K562 (cell line): ENCODE measurements at regions not wholly inside any gene's neighbourhood (a gene's known extent, or its start where the extent isn't known, plus 50 kb on each side); places are given as distances from the start of the nearest gene placed in this dataset.

Source experiments
- ATAC-seq: fragments of 200-7000 bp; cut with Tn5 transposase; 3 replicates; pipeline ENCODE4 v1.9.1; 2020; ENCODE audit warnings: moderate library complexity
- BruUV-seq: library from RNA; stranded (reverse); fragments of 400-500 nt; replicated peaks from 2 replicates; lab custom pipeline; 2021; lab: Mats Ljungman, UMichigan
- CTCF ChIA-PET: fragments of 300-600 bp; formaldehyde crosslinking; extraction: SDS; loops from one replicate; lab custom pipeline; 2021; ENCODE audit warnings: low intra/inter-chr PET ratio; lab: Yijun Ruan, JAX
- POLR2A ChIA-PET: fragments of 300-600, 350-650 bp; sonication (Branson Sonifier 250); formaldehyde crosslinking; extraction: SDS; loops from one replicate; lab custom pipeline; 2021; ENCODE audit warnings: antibody characterized with exemption, inconsistent platforms; lab: Yijun Ruan, JAX
- DNase-seq, 4 experiments: peaks; one replicate each; pipeline versions ENCODE4 v3.0.0 to v3.0.0-alpha.2; 2011 to 2018; ENCODE audit warnings: low spot score in 3 of 4, mixed read lengths in 3 of 4; ENCODE audit errors: extremely low read depth in 1 of 4
- FAIRE-seq: peaks from 2 replicates; lab custom pipeline; 2011; peaks lifted over from hg19 to GRCh38; lab: Jason Lieb, UNC
- H2AFZ ChIP-seq: 2 replicates; pipeline ENCODE4 v1.6.0; 2011; ENCODE audit warnings: low read depth, low read length, control low read depth, inconsistent platforms
- H3K27ac ChIP-seq: fragments of 200-600 bp; 3 replicates; pipeline ENCODE4 v1.8.0; 2011; ENCODE audit warnings: low read depth, mild to moderate bottlenecking, control low read depth, inconsistent platforms, low read length, moderate library complexity, mixed read lengths; ENCODE audit errors: extremely low read depth
- H3K27me3 ChIP-seq, 2 experiments: fragments of 300-600 bp in 1 of 2; 2 replicates in 1 of 2; 3 replicates in 1 of 2; pipeline versions ENCODE4 v1.6.0 to v1.8.0; 2011; ENCODE audit warnings: inconsistent platforms in 2 of 2, low read length in 2 of 2, mild to moderate bottlenecking in 1 of 2, mixed read lengths in 1 of 2, moderate library complexity in 1 of 2; ENCODE audit not compliant: control insufficient read depth in 2 of 2, insufficient read depth in 2 of 2
- H3K36me3 ChIP-seq: fragments of 300-600 bp; 3 replicates; pipeline ENCODE4 v1.8.0; 2011; ENCODE audit warnings: mild to moderate bottlenecking, low read length, inconsistent platforms; ENCODE audit not compliant: control insufficient read depth, insufficient read depth
- H3K4me1 ChIP-seq, 2 experiments: fragments of 200-600 bp in 1 of 2; replicated peaks in 1 of 2; 2 replicates in 1 of 2; 3 replicates in 1 of 2; pipeline versions ENCODE4 v1.5.1 to v1.8.0; 2011; ENCODE audit warnings: inconsistent platforms in 2 of 2, low read length in 2 of 2, mild to moderate bottlenecking in 1 of 2, mixed read lengths in 1 of 2, moderate library complexity in 1 of 2; ENCODE audit not compliant: control insufficient read depth in 2 of 2, insufficient read depth in 2 of 2
- H3K4me2 ChIP-seq: 2 replicates; pipeline ENCODE4 v1.6.1; 2011; ENCODE audit warnings: low read length, control low read depth, inconsistent platforms, mixed read lengths; ENCODE audit not compliant: insufficient read depth
- H3K4me3 ChIP-seq: fragments of 200-600 bp; sonication (generic), shearing (Covaris generic); 2 replicates; pipeline ENCODE4 v1.5.1; 2016; ENCODE audit warnings: control low read depth, inconsistent platforms
- H3K79me2 ChIP-seq: fragments of 200-600 bp; 3 replicates; pipeline ENCODE4 v1.8.0; 2011; ENCODE audit warnings: low read length, inconsistent platforms; ENCODE audit not compliant: control insufficient read depth, insufficient read depth
- H3K9ac ChIP-seq, 2 experiments: 2 replicates each; pipeline versions ENCODE4 v1.6.0 to v1.6.1; 2011; ENCODE audit warnings: low read depth in 2 of 2, low read length in 2 of 2, control low read depth in 1 of 2, inconsistent platforms in 1 of 2, mild to moderate bottlenecking in 1 of 2, mixed read lengths in 1 of 2; ENCODE audit not compliant: insufficient read depth in 1 of 2
- H3K9me1 ChIP-seq: one replicate; pipeline ENCODE4 v1.6.0; 2011; ENCODE audit warnings: inconsistent platforms, mild to moderate bottlenecking, low read length, moderate library complexity; ENCODE audit not compliant: control insufficient read depth, insufficient read depth
- H3K9me3 ChIP-seq: replicated peaks from 2 replicates; pipeline ENCODE4 v1.5.1; 2011; ENCODE audit warnings: low read depth, low read length, inconsistent platforms; ENCODE audit not compliant: control insufficient read depth, insufficient read depth
- H4K20me1 ChIP-seq: replicated peaks from 2 replicates; pipeline ENCODE4 v1.6.1; 2011; ENCODE audit warnings: low read length, inconsistent platforms, mixed read lengths; ENCODE audit not compliant: control insufficient read depth, insufficient read depth
- BCOR ChIP-seq: fragments of 450-650 bp; IDR thresholded peaks from 2 replicates; pipeline ENCODE4 v1.6.1; 2016
- BHLHE40 ChIP-seq: IDR thresholded peaks from 2 replicates; pipeline ENCODE4 v1.6.1; 2011; ENCODE audit warnings: low read length, improper control_type of control experiment
- CCAR2 ChIP-seq: fragments of 200-400 bp; formaldehyde crosslinking; IDR thresholded peaks from 2 replicates; pipeline ENCODE4 v1.6.1; 2017; ENCODE audit warnings: mild to moderate bottlenecking, low read depth, low read length
- CREM ChIP-seq: IDR thresholded peaks from 2 replicates; pipeline ENCODE4 v1.6.1; 2014; ENCODE audit warnings: antibody characterized with exemption, low read depth
- MTF1 ChIP-seq: fragments of 250-450 bp; sonication (Bioruptor Pico); IDR thresholded peaks from 2 replicates; pipeline ENCODE4 v1.9.0; 2021; ENCODE audit warnings: moderate library complexity, mild to moderate bottlenecking, inconsistent platforms, borderline replicate concordance
- PRPF4 ChIP-seq: fragments of 200-400 bp; formaldehyde crosslinking; IDR thresholded peaks from one replicate; pipeline ENCODE4 v1.6.1; 2017; ENCODE audit warnings: low read length, low read depth, mild to moderate bottlenecking; ENCODE audit not compliant: insufficient read depth, poor library complexity, severe bottlenecking
- PTTG1 ChIP-seq: fragments of 450-650 bp; IDR thresholded peaks from 2 replicates; pipeline ENCODE4 v1.6.1; 2016; ENCODE audit warnings: low read depth, mild to moderate bottlenecking, missing genetic modification characterization, missing compliant biosample characterization
- RBM25 ChIP-seq: fragments of 200-400 bp; formaldehyde crosslinking; IDR thresholded peaks from 2 replicates; pipeline ENCODE4 v1.6.1; 2018; ENCODE audit warnings: low read length, low read depth, moderate library complexity; ENCODE audit not compliant: severe bottlenecking
- RNF2 ChIP-seq: sonication (generic); IDR thresholded peaks from 2 replicates; pipeline ENCODE4 v1.6.1; 2016
- ZBTB33 ChIP-seq: sonication (generic); formaldehyde crosslinking; IDR thresholded peaks from 2 replicates; pipeline ENCODE4 v1.8.1; 2023; ENCODE audit warnings: mild to moderate bottlenecking, missing genetic modification reagents
- ZBTB7A ChIP-seq: IDR thresholded peaks from 2 replicates; pipeline ENCODE4 v1.6.1; 2011; ENCODE audit warnings: low read depth, mild to moderate bottlenecking, low read length, moderate library complexity, borderline replicate concordance; ENCODE audit not compliant: control insufficient read depth
- ZNF143 ChIP-seq: sonication (generic); formaldehyde crosslinking; IDR thresholded peaks from 2 replicates; pipeline ENCODE4 v1.9.0; 2022; ENCODE audit warnings: mild to moderate bottlenecking, missing genetic modification reagents
- ZNF561 ChIP-seq: fragments of 450-650 bp; formaldehyde crosslinking; conservative IDR thresholded peaks from 2 replicates; pipeline ENCODE4 v1.4.0; 2020; ENCODE audit warnings: mild to moderate bottlenecking, moderate library complexity
- ZNF589 ChIP-seq: fragments of 200-800 bp; sonication (Bioruptor generic); IDR thresholded peaks from 2 replicates; pipeline ENCODE4 v1.6.1; 2016; ENCODE audit warnings: low read depth, missing genetic modification characterization, missing compliant biosample characterization
- ZNF75A ChIP-seq: fragments of 450-650 bp; formaldehyde crosslinking; IDR thresholded peaks from 2 replicates; pipeline ENCODE4 v1.4.0; 2020; ENCODE audit warnings: mild to moderate bottlenecking
- WGBS: fragments of 100-300 bp; shearing (Covaris generic); methylation state at CpG from one replicate; pipeline ENCODE4 v1.1.6; 2016; ENCODE audit warnings: low coverage, mixed read lengths; ENCODE audit not compliant: insufficient coverage; ENCODE audit errors: missing lambda C conversion rate; 5-methylcytosine and 5-hydroxymethylcytosine counted together
- in situ Hi-C: fragments of 300-500 bp; cut with MboI; formaldehyde crosslinking; loops from 4 replicates; pipeline ENCODE4 v1.15.0; 2018; ENCODE audit warnings: inconsistent platforms, mixed read lengths
- intact Hi-C: fragments of 100-400 bp; cut with micrococcal nuclease; formaldehyde crosslinking; loops from 2 replicates; pipeline ENCODE4 v1.14.2; 2022

- FAIRE-seq, result no peak
- ChIA-PET POLR2A (no interaction called here), CTCF (no interaction called here)
- H3K27ac ChIP-seq, result no peak overlapping the region
- H3K36me3 ChIP-seq, result no peaks in the 10 kb centered on the region
- in situ Hi-C loops, result no loop called here
- no peak overlapping the region for H2AFZ ChIP-seq
- no peak overlapping the region for H3K4me3 ChIP-seq
- intact Hi-C loops, result no loop called here
- H3K4me2 ChIP-seq, result no peak overlapping the region
- no TSS peak for BruUV-seq
- 0% methylated on average over 5 of the region's 5 CpGs for WGBS
- no peaks in the 10 kb centered on the region for H3K27me3 ChIP-seq
- DNase-seq, result no peak
- H3K9ac ChIP-seq, result no peak overlapping the region
- no peaks in the 10 kb centered on the region for H4K20me1 ChIP-seq
- H3K79me2 ChIP-seq, result no peaks in the 10 kb centered on the region
- ATAC-seq, result no peak
- no peak for TF ChIP-seq PTTG1
- no peak for TF ChIP-seq BCOR
- TF ChIP-seq PRPF4, result no peak
- TF ChIP-seq CCAR2, result no peak
- no peak for TF ChIP-seq ZNF589
- TF ChIP-seq RBM25, result no peak
- no peak for TF ChIP-seq MTF1 (CRISPR knock-in tag)
- TF ChIP-seq RNF2, result no peak
- no peak for TF ChIP-seq ZBTB7A
- no peak for TF ChIP-seq BHLHE40
- TF ChIP-seq ZNF143 (CRISPR knock-in tag), result no peak
- no peak for TF ChIP-seq CREM
- no peak for TF ChIP-seq ZNF561 (CRISPR knock-in tag)
- no peak for TF ChIP-seq ZBTB33 (CRISPR knock-in tag)
- TF ChIP-seq ZNF75A (CRISPR knock-in tag), result no peak
- TF ChIP-seq, all 486 proteins: peak for 0
- Histone ChIP-seq H3K9me3 (no peaks in the 10 kb centered on the region), H3K9me1 (no peaks in the 10 kb centered on the region), H3K4me1 (no peaks in the 10 kb centered on the region)
Observed at GRCh38 chr18:72433756-72434155, 110.4 kb downstream of the CBLN2 start.
